GM12892 (cell line): ENCODE measurements at regions not wholly inside any gene's neighbourhood (a gene's known extent, or its start where the extent isn't known, plus 50 kb on each side); places are given as distances from the start of the nearest gene placed in this dataset.

Source experiments
- POLR2A ChIP-seq: IDR thresholded peaks from 2 replicates; pipeline ENCODE4 v1.6.1; 2011; ENCODE audit warnings: low read depth, low read length, control low read depth
- POLR2AphosphoS5 ChIP-seq: IDR thresholded peaks from 2 replicates; pipeline ENCODE4 v1.6.1; 2011; ENCODE audit warnings: low read depth, low read length, control low read depth
- TAF1 ChIP-seq: IDR thresholded peaks from 2 replicates; pipeline ENCODE4 v1.6.1; 2011; ENCODE audit warnings: low read depth, mild to moderate bottlenecking, control low read depth, low read length, borderline replicate concordance

GRCh38 chr2:22513563-22513962, 871.4 kb upstream of the KLHL29 start:
- TF ChIP-seq POLR2AphosphoS5 (no peak), POLR2A (no peak), TAF1 (no peak)
